ENCODE measurements at regions not wholly inside any gene's neighbourhood (a gene's known extent, or its start where the extent isn't known, plus 50 kb on each side); places are given as distances from the start of the nearest gene placed in this dataset.

- TF ChIP-seq HES2 (IDR thresholded peaks at IDR 0.05) (no peak), SMC3 (IDR thresholded peaks at IDR 0.05) (no peak), RCOR1 (IDR thresholded peaks at IDR 0.05; ENCODE audit: low read depth, low read length) (no peak), CHD4 (IDR thresholded peaks at IDR 0.05; ENCODE audit: borderline replicate concordance) (no peak)
These were observed 505.8 kb downstream of the EPHA3 start for GRCh38 chr3:89613241-89613640.
